Gastrocnemius medialis (tissue), 4 donors: ENCODE measurements at regions not wholly inside any gene's neighbourhood (a gene's known extent, or its start where the extent isn't known, plus 50 kb on each side); places are given as distances from the start of the nearest gene placed in this dataset.
"Not testable (repeated sequence)": the region's sequence is repeated elsewhere in the genome, so short reads cannot be mapped to it uniquely, and the experiment has no call there.

Experiments used
- ATAC-seq, 2 donors: fragments of 150-250 bp; one replicate each; pipeline ENCODE4 v1.9.1; 2016
- DNase-seq, 2 donors: peaks; one replicate each; pipeline ENCODE4 v3.0.0-alpha.2; 2019
- H3K27ac ChIP-seq, 4 donors: fragments of 200-600 bp; sonication (generic); 1 replicate in 1 of 4; 2 replicates in 3 of 4; pipeline ENCODE4 v1.5.1; 2016 to 2018; ENCODE audit warnings: mild to moderate bottlenecking in 2 of 4, moderate library complexity in 1 of 4
- H3K27me3 ChIP-seq, 3 donors: fragments of 200-600 bp; sonication (generic) in 2 of 3; 1 replicate in 1 of 3; 2 replicates in 2 of 3; pipeline versions ENCODE4 v1.5.1 to v1.6.0; 2016 to 2019; ENCODE audit warnings: mild to moderate bottlenecking in 1 of 3, moderate library complexity in 1 of 3
- H3K36me3 ChIP-seq, 2 donors: fragments of 200-600 bp; sonication (generic) in 1 of 2; one replicate each; pipeline ENCODE4 v1.5.1; 2017 to 2018
- H3K4me1 ChIP-seq, 2 donors: fragments of 200-600 bp; sonication (generic) in 1 of 2; one replicate each; pipeline ENCODE4 v1.5.1; 2016 to 2017; ENCODE audit warnings: mild to moderate bottlenecking in 2 of 2
- H3K4me3 ChIP-seq, 4 donors: fragments of 200-600 bp; sonication (generic) in 3 of 4; 1 replicate in 1 of 4; 2 replicates in 3 of 4; pipeline ENCODE4 v1.5.1; 2016 to 2019; ENCODE audit warnings: mild to moderate bottlenecking in 2 of 4
- H3K9me3 ChIP-seq, 3 donors: fragments of 200-600 bp; sonication (generic) in 2 of 3; 1 replicate in 1 of 3; 2 replicates in 2 of 3; pipeline ENCODE4 v1.5.1; 2016 to 2019
- CTCF ChIP-seq, 5 experiments: fragments of 450-650 bp in 3 of 5; fragments of 200-600 bp in 2 of 5; sonication (generic) in 2 of 5; IDR thresholded peaks in 4 of 5; conservative IDR thresholded peaks in 1 of 5; 1 replicate in 4 of 5; 2 replicates in 1 of 5; pipeline ENCODE4 v1.5.1; 2016 to 2019; ENCODE audit warnings: antibody characterized with exemption in 5 of 5, mild to moderate bottlenecking in 3 of 5, moderate library complexity in 3 of 5
- POLR2A ChIP-seq, 2 donors: fragments of 450-650 bp; IDR thresholded peaks; one replicate each; pipeline ENCODE4 v1.6.1; 2017; ENCODE audit warnings: antibody characterized with exemption in 2 of 2, mild to moderate bottlenecking in 2 of 2, moderate library complexity in 2 of 2
- in situ Hi-C, 4 donors: fragments of 200-750 bp; cut with MboI; loops; one replicate each; pipeline versions ENCODE4 v1.15.0 to v1.8.0; 2017; ENCODE audit warnings: low sequenced_read_pairs in 4 of 4
- intact Hi-C: fragments of 100-400 bp; cut with DNase I; formaldehyde crosslinking; loops from one replicate; pipeline ENCODE4 v1.15.1; 2023; ENCODE audit warnings: low total_unique reads

GRCh38 chr10:16030562-16030961, 170.3 kb upstream of the MINDY3 start:
- Histone ChIP-seq H3K4me3 (no peak overlapping the region), H3K27ac (no peak overlapping the region), H3K9me3 (no peaks in the 10 kb centered on the region), H3K36me3 (no peaks in the 10 kb centered on the region), H3K27me3 (no peaks in the 10 kb centered on the region), H3K4me1 (no peaks in the 10 kb centered on the region)
- ATAC-seq (no peak), DNase-seq (no peak)
- no peak for TF ChIP-seq CTCF (IDR thresholded peaks at IDR 0.05 in 4 of 5, conservative IDR thresholded peaks at IDR 0.05 in 1 of 5)
- TF ChIP-seq POLR2A (IDR thresholded peaks at IDR 0.05) = no peak
- intact Hi-C loops (no loop called here), in situ Hi-C loops (no loop called here)

DNA sequence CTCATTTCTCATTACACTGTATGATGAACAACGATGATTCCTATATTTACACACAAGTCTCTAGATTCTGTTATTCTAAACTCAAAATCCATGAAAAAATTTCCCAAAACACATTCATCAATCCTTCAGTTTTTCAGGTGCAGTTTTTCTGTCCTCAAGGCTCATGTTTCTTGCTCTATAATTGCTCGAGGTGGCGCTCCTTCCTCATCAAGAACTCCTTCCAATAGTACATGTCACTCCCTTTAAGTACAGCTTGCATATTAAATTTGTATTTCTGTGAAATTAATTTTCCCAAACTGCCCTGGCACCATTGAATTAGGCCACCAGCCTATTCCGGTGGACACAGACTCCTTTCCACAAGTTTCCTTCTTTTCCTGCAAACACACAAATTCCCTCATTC, 188.7 kb upstream of the MINDY3 start:
- TF ChIP-seq CTCF (IDR thresholded peaks at IDR 0.05 in 4 of 5, conservative IDR thresholded peaks at IDR 0.05 in 1 of 5) = no peak
- TF ChIP-seq POLR2A (IDR thresholded peaks at IDR 0.05) = no peak
- Histone ChIP-seq H3K4me1 (no peaks in the 10 kb centered on the region), H3K9me3 (no peaks in the 10 kb centered on the region), H3K4me3 (no peak overlapping the region), H3K27me3 (no peaks in the 10 kb centered on the region), H3K27ac (no peak overlapping the region), H3K36me3 (no peaks in the 10 kb centered on the region)
- intact Hi-C loops (no loop called here), in situ Hi-C loops (no loop called here)
- DNase-seq = no peak
- ATAC-seq = no peak

GRCh38 chr10:16049782-16050181, 189.5 kb upstream of the MINDY3 start:
- Histone ChIP-seq H3K4me3 (no peak overlapping the region), H3K27me3 (no peaks in the 10 kb centered on the region), H3K9me3 (no peaks in the 10 kb centered on the region), H3K4me1 (no peaks in the 10 kb centered on the region), H3K27ac (no peak overlapping the region), H3K36me3 (no peaks in the 10 kb centered on the region)
- no peak for TF ChIP-seq POLR2A (IDR thresholded peaks at IDR 0.05)
- TF ChIP-seq CTCF (IDR thresholded peaks at IDR 0.05 in 4 of 5, conservative IDR thresholded peaks at IDR 0.05 in 1 of 5) = no peak
- in situ Hi-C loops = no loop called here
- ATAC-seq = no peak
- intact Hi-C loops = no loop called here
- no peak for DNase-seq

GRCh38 chr10:16063350-16063749, 203.0 kb upstream of the MINDY3 start:
- in situ Hi-C loops (no loop called here), intact Hi-C loops (no loop called here)
- H3K36me3 ChIP-seq = no peaks in the 10 kb centered on the region
- no peak for ATAC-seq
- TF ChIP-seq CTCF (IDR thresholded peaks at IDR 0.05 in 4 of 5, conservative IDR thresholded peaks at IDR 0.05 in 1 of 5) (no peak), POLR2A (IDR thresholded peaks at IDR 0.05) (no peak)
- H3K4me3 ChIP-seq = no peak overlapping the region
- no peaks in the 10 kb centered on the region for H3K27me3 ChIP-seq
- H3K9me3 ChIP-seq = no peaks in the 10 kb centered on the region
- no peaks in the 10 kb centered on the region for H3K4me1 ChIP-seq
- H3K27ac ChIP-seq = no peak overlapping the region
- no peak for DNase-seq

GRCh38 chr10:16083551-16083950, 223.2 kb upstream of the MINDY3 start:
- H3K36me3 ChIP-seq, H3K4me1 ChIP-seq, H3K4me3 ChIP-seq, H3K27me3 ChIP-seq, intact Hi-C loops, ATAC-seq, H3K27ac ChIP-seq, H3K9me3 ChIP-seq, DNase-seq, in situ Hi-C loops: not testable (repeated sequence)
